ENCODE measurements at regions not wholly inside any gene's neighbourhood (a gene's known extent, or its start where the extent isn't known, plus 50 kb on each side); places are given as distances from the start of the nearest gene placed in this dataset.

DNA sequence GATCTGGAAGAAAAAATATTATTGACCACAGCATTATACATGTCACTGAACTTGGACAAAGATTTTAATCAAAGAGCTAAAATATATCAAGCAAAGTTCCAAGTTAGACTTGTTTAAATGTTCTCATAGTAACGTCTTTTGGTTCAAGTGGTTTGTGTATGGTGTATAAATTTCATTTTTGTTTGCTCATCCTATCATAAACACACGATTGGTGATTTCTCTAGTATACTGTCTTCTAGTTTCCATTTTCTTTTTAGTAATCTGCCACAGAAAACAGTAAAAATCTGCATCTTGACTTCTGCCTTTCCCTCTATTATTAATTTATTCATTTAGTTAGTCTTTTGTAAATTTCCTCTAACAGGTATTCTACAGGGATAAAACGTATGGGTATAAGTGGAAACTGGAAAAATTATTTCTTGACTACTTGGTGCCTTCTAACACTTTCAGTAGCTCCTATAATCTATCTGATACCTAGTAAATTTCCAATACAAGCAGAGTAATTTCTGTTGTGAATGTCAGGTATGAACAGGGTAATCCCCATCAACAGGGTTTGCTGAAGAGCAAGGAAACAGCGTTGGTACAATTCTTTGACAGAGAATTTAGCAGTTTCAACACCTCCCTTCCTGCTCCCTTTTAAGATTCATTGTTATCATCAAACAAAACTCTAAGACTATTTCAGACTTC is 268.0 kb downstream of the PTPRC start:
- H3K9me3 Mint-ChIP-seq: no peaks in the 10 kb centered on the region
- H3K4me3 Mint-ChIP-seq: no peak overlapping the region
- no peaks in the 10 kb centered on the region for H3K4me1 Mint-ChIP-seq
- H3K27ac Mint-ChIP-seq: no peak overlapping the region
- no peaks in the 10 kb centered on the region for H3K36me3 Mint-ChIP-seq
- ATAC-seq: no peak
- H3K27me3 Mint-ChIP-seq: peaks cover 7% of the 10 kb centered on the region

DNA sequence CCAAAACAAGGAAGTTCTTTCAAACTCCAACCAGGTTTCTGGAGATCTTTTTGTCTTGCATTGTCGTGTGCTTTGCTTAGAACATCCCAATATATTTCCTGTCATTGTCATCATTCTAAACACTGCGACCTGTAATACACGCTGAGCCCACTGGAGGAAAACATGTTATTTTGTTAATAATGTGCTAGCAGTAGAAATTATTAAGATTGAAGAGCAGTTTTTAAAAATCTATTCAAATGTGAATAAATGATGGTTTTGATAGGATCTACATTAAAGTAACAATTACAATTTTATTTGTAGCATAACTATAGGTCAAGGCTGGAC is 268.5 kb downstream of the PTPRC start:
- no peaks in the 10 kb centered on the region for H3K36me3 Mint-ChIP-seq
- no peak overlapping the region for H3K27ac Mint-ChIP-seq
- H3K27me3 Mint-ChIP-seq: peaks cover 7% of the 10 kb centered on the region
- ATAC-seq: no peak
- H3K9me3 Mint-ChIP-seq: no peaks in the 10 kb centered on the region
- no peak overlapping the region for H3K4me3 Mint-ChIP-seq
- H3K4me1 Mint-ChIP-seq: no peaks in the 10 kb centered on the region

DNA sequence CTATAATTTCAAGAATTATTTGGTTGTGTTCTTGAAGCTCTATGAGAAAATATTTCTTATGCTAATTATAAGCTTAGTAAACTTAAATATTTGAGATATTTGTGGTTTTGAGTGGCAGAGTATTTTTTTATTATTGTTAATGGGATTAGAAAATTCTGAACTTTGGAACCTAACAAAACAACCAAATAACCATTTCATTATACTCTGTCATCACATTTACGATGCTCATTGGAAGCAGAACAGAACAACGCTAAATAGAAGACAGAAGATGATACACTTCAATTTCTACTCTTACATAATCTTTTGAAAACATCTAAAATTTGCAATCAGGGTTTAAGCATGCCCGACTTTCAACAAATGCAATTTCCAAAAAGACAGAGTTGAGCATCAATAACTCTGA is 270.2 kb downstream of the PTPRC start:
- Mint-ChIP-seq H3K4me1 (no peaks in the 10 kb centered on the region), H3K27ac (no peak overlapping the region), H3K4me3 (no peak overlapping the region), H3K36me3 (no peaks in the 10 kb centered on the region), H3K9me3 (no peaks in the 10 kb centered on the region), H3K27me3 (peaks cover 7% of the 10 kb centered on the region)
- ATAC-seq: no peak

DNA sequence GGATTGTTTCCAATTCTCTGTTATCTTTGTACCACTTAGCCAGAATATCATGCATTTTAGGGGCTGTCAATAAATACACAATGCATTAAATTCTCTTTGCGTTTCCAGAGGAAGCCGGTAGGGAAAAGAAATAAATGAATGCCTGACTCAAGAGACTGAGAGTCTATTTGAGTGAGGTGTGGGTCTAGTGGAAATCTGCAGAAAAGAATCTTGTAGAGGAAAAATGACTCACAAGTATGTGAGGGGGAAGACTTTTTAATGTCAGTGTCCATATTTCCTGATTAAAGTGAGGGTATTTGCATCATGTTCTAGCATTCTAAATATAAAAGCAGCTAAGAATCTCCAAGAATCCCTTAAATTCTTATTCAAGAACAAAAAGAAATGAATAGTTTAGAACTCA is 271.1 kb downstream of the PTPRC start:
- H3K4me3 Mint-ChIP-seq: no peak overlapping the region
- ATAC-seq: no peak
- no peaks in the 10 kb centered on the region for H3K4me1 Mint-ChIP-seq
- H3K9me3 Mint-ChIP-seq: no peaks in the 10 kb centered on the region
- H3K27me3 Mint-ChIP-seq: peaks cover 7% of the 10 kb centered on the region
- H3K36me3 Mint-ChIP-seq: no peaks in the 10 kb centered on the region
- H3K27ac Mint-ChIP-seq: no peak overlapping the region

DNA sequence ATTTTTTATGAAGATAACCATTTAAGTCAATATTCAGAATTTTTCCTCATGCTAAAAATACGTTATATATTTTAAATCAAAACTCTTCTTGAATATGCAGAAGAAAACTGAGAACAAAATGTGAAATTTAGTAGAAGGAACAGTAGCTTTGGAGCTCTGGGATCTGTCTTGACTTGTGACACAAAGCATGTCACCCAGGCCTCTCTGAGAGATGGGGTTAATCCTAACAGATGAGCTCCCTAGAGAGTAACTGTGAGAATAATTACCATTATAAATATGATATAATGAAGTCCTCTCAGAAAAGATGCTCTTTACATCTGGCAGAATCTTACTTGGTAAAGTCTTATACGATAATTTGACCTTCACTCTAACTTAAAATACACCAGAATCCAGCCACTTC is 272.0 kb downstream of the PTPRC start:
- H3K27ac Mint-ChIP-seq: no peak overlapping the region
- no peak for ATAC-seq
- H3K4me1 Mint-ChIP-seq: no peaks in the 10 kb centered on the region
- no peaks in the 10 kb centered on the region for H3K9me3 Mint-ChIP-seq
- H3K27me3 Mint-ChIP-seq: peaks cover 7% of the 10 kb centered on the region
- no peak overlapping the region for H3K4me3 Mint-ChIP-seq
- H3K36me3 Mint-ChIP-seq: no peaks in the 10 kb centered on the region

DNA sequence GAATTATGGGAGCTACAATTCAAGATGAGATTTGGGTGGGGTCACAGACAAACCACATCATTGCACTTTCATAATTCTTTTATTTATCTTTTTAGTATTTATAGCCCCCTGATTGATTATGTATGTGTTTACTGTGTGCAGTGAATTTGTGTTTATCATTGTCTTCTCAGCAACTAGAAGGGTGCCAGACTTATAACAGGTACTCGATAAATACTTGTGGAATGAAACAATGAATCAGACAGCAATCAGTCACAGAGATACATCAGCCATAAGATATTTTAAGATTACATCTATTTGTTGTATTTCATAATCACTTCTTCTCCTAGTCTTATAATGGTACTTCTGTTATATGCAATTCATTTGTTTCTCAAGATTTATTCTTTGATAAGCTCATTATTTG is 273.2 kb downstream of the PTPRC start:
- Mint-ChIP-seq H3K27me3 (peaks cover under 1% of the 10 kb centered on the region), H3K36me3 (no peaks in the 10 kb centered on the region), H3K27ac (no peak overlapping the region), H3K4me1 (no peaks in the 10 kb centered on the region), H3K4me3 (no peak overlapping the region), H3K9me3 (no peaks in the 10 kb centered on the region)
- no peak for ATAC-seq

DNA sequence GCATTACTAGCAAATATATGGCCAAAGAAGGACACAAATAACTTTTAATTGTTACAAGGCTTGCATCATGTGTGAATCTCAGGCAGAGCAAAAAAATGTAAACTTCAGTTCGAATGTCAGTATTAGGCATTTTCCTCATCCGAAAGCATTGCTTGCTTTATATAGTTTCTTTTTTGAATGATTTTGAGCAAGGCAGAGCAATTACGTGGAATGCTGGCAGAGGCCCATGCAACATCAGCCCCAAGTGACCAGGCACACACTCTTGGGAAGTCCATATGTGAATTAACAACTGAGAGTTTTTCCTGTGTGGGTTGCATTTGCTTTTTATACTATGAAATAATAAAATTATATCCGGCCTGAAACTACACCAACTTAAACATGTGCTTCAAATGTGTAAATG is 274.8 kb downstream of the PTPRC start:
- Mint-ChIP-seq H3K9me3 (no peaks in the 10 kb centered on the region), H3K36me3 (no peaks in the 10 kb centered on the region), H3K4me3 (no peak overlapping the region), H3K27ac (no peak overlapping the region), H3K27me3 (no peaks in the 10 kb centered on the region), H3K4me1 (no peaks in the 10 kb centered on the region)
- ATAC-seq: no peak

DNA sequence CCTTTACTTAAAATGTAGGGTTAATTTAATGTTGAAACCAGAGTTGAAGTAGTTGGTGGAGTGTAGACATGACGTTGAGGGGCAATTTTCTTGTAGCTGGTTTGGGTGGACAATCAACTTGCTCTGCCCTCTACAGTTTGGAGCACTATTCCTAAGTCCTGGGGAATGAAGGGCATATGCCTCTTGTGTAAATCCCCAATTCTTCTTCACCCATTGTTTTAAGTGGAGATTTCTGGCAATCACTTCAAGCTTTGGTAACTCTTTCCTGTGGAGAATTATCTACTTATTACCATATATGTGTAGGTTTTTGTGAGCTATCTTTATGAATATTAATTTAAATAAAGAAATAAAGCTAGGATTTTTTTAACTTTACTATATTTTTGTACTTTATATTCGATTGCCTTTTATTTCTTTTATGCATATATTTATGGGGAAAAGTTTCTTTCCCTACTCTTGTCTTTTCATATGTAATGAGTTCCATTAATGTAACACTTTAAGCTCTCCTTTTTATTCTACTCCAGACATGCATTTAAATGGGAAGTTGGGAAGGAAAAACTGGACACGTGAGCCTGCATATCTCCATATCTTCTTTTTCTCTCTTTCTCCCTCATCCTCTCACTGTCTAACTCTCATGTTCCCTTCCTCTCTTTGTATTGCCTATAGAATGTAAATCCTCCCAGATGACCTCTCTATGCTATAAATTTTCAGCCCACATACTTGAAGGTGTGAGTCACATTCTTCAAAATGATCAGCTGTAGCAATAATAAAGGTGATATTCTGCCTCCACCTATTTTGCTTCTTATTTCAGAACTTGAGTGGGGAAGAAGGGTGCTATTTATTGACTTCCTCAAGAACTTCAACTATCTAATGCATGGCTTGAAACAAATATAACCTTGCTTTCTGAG is 276.7 kb downstream of the PTPRC start:
- H3K27ac Mint-ChIP-seq: no peak overlapping the region
- H3K27me3 Mint-ChIP-seq: no peaks in the 10 kb centered on the region
- ATAC-seq: no peak
- no peak overlapping the region for H3K4me3 Mint-ChIP-seq
- H3K36me3 Mint-ChIP-seq: no peaks in the 10 kb centered on the region
- H3K9me3 Mint-ChIP-seq: no peaks in the 10 kb centered on the region
- H3K4me1 Mint-ChIP-seq: peaks cover 16% of the 10 kb centered on the region

DNA sequence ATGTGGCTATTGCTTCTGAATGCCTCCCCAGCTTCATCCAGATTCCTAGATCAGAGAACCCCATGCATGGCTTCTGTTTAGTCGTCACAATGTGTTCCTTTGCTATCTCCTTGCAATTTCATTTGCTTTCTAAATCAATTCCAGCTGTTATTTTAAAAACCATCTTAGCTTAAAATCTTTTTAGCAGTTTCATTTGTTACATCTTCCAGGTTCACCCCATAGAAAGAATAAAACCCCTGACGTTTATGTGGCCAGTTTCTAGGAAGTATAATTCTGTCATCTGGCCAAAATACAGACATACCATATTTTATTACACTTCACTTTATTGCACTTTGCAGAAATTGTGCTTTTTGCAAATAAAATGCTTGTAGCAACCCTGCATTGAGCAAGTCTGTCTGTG is 278.4 kb downstream of the PTPRC start:
- Mint-ChIP-seq H3K9me3 (no peaks in the 10 kb centered on the region), H3K4me1 (peaks cover 16% of the 10 kb centered on the region), H3K36me3 (no peaks in the 10 kb centered on the region), H3K27ac (no peak overlapping the region), H3K4me3 (no peak overlapping the region), H3K27me3 (no peaks in the 10 kb centered on the region)
- ATAC-seq: no peak

DNA sequence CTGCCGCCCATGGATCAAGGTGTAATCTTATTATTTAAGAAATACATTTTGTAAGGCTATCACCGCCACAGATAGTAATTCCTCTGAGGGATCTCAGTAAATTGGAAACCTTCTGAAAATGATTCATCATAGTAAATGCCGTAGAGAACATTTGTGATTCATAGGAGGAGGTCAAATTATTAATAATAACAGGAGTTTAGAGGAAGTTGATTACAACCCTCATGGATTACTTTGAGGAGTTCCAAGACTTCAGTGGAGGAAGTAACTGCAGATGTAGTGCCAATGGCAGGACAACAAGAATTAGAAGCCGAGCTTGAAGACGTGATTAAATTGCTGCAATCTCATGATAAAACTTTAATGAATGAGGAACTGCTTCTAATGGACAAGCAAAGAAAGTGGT is 280.1 kb downstream of the PTPRC start:
- H3K9me3 Mint-ChIP-seq: no peaks in the 10 kb centered on the region
- H3K4me3 Mint-ChIP-seq: no peak overlapping the region
- H3K4me1 Mint-ChIP-seq: peaks cover 22% of the 10 kb centered on the region
- H3K27me3 Mint-ChIP-seq: no peaks in the 10 kb centered on the region
- H3K27ac Mint-ChIP-seq: peak overlapping the region; percentile 27
- ATAC-seq: no peak
- no peaks in the 10 kb centered on the region for H3K36me3 Mint-ChIP-seq

DNA sequence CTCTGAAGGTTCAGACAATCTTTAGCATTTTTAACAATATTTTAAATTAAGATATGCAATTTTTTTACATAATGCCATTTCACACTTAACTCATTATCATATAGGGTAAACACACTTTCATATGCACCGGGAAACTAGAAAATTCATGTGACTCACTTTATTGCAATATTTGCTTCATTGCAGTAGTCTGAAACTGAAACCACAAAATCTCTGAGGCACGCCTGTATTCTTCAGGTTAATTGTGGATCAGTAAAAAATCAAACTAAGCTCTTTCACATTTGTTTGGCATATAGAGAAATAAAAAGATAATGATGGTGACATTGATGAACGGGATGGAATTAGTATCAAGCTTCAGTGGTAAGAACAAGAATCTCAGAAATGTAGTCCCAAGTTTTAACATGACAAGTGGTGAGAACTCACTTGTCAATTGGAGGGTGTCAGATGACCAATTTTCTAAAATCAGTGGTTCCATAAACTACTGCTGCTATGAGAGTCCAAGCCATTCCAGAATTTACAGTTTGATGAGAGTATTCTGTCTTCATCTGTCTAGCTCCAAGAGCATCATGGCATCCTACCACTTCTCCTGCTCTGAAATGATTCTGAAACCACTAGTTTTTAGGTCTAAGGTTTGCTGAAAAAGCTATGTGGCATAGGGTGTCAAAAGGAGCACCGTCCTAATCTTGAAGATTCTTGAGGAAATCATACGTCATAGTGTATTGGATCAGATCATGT is 281.0 kb downstream of the PTPRC start:
- peak overlapping the region; percentile 27 for H3K27ac Mint-ChIP-seq

DNA sequence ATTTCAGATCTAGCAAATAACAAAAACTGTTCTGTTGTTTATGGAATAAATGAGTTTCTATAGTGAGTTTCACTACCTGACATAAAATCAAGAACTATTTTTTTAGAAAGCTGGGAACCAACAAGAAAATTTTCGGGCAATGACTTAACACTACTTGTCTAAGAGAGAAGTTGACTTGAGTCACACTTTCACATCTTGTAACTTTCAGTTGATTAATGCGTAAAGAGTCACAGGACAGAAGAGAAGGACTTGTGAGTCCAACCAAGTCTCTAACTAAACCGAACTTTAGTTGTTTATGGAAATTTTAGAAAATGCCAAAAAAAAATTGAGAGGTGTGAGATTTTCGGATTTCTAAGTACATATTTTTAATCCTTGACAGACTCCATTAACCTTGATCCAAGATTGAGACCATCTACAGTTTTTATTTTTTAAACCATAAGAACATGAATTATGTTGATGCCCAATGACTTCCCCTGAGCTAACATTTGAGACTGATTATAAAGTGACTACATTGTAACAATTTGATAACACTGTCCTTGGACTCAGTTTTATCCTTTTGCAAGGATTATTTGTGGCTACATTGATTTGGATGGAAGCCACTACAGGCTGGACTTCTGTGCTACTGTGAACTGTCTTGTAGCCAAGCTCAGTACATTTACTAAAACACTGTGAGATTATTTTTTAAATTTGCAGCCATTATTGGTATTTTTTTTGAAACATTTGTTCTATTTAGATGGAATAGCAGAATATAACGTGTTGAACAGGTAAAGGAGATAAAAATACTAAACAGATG is 284.0 kb downstream of the PTPRC start:
- ATAC-seq: no peak
- no peaks in the 10 kb centered on the region for H3K36me3 Mint-ChIP-seq
- H3K9me3 Mint-ChIP-seq: no peaks in the 10 kb centered on the region
- H3K4me1 Mint-ChIP-seq: peaks cover 22% of the 10 kb centered on the region
- no peak overlapping the region for H3K27ac Mint-ChIP-seq
- H3K27me3 Mint-ChIP-seq: no peaks in the 10 kb centered on the region
- H3K4me3 Mint-ChIP-seq: peak overlapping the region; percentile 10

More for the DNA sequence above, 281.0 kb downstream of the PTPRC start:
- H3K27me3 Mint-ChIP-seq: no peaks in the 10 kb centered on the region
- H3K4me1 Mint-ChIP-seq: peaks cover 22% of the 10 kb centered on the region
- H3K9me3 Mint-ChIP-seq: no peaks in the 10 kb centered on the region
- peak overlapping the region; percentile 46 for H3K4me3 Mint-ChIP-seq
- ATAC-seq: no peak
- no peaks in the 10 kb centered on the region for H3K36me3 Mint-ChIP-seq

DNA sequence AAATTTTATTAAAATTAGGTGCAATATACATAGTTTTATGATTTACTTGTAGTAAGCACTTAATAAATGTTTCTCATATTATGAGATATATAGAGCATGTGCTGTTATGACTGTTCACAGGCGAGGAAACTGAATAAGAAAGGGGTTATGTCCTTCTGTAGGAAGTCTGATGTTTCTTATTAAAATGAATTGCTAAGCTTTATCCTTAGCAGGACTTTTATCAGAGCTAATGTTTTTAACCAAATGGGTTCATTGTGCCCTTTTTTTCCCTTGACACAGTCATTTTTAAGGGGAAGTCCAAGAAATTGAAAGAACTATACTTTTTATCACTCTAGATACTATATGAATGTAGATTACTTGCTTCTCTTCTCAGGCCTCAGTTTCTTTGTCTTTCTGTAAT is 285.2 kb downstream of the PTPRC start:
- ATAC-seq: no peak
- H3K9me3 Mint-ChIP-seq: no peaks in the 10 kb centered on the region
- H3K4me1 Mint-ChIP-seq: peaks cover 20% of the 10 kb centered on the region
- no peaks in the 10 kb centered on the region for H3K36me3 Mint-ChIP-seq
- no peaks in the 10 kb centered on the region for H3K27me3 Mint-ChIP-seq
- no peak overlapping the region for H3K4me3 Mint-ChIP-seq
- no peak overlapping the region for H3K27ac Mint-ChIP-seq

DNA sequence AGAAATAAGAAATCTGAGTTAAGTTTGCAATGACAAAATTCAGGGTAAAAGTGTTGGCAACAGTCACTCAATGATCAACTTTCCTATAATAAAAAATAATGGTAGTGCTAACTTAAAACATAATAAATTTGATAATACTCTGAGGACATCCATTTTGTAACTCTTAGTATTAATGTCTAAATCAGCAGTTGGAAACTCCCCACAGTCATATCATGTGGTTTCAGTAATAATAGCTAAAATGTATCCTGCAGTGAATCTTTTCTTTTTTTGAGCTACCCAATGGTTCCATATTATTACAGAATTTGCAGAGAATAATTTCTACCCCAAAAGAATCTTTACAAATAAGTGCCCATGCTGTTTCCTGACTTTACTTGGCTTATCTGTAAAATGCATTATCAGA is 286.7 kb downstream of the PTPRC start:
- Mint-ChIP-seq H3K36me3 (no peaks in the 10 kb centered on the region), H3K27me3 (peaks cover 14% of the 10 kb centered on the region), H3K4me3 (no peak overlapping the region), H3K4me1 (peaks cover 17% of the 10 kb centered on the region), H3K27ac (no peak overlapping the region), H3K9me3 (no peaks in the 10 kb centered on the region)
- ATAC-seq: no peak

DNA sequence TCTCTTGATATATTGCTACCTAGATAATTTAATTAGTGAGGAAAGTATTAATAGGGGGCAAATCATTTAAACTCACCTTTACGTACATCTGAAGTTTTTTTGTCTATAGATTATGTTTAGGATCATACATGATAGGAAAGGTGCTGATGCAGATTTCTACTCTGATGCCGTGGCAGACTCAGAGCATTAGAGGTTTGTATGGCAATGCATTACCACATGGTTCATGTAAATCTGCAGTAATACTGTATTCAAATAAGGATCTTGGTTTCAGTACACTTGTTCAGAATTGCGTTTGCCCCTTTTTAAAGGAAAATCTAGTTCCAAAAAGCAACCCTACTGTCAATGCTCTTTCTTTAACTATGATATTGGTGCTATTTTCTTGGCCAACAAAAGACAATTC is 288.3 kb downstream of the PTPRC start:
- Mint-ChIP-seq H3K27ac (no peak overlapping the region), H3K36me3 (no peaks in the 10 kb centered on the region), H3K27me3 (peaks cover 14% of the 10 kb centered on the region), H3K4me3 (no peak overlapping the region), H3K4me1 (peaks cover 17% of the 10 kb centered on the region), H3K9me3 (no peaks in the 10 kb centered on the region)
- no peak for ATAC-seq

Measured in stimulated activated memory B cell treated with anti-CD40 and anti-IgM and Interleukin-4, amounts not matched to agents 10 μg/mL and 1 μg/mL and 100 μg/mL, for 72 hours (primary cell).